Nephron progenitor cell (in vitro differentiated cells): ENCODE measurements at regions not wholly inside any gene's neighbourhood (a gene's known extent, or its start where the extent isn't known, plus 50 kb on each side); places are given as distances from the start of the nearest gene placed in this dataset.

Source experiments
- DNase-seq: peaks from one replicate; pipeline ENCODE4 v3.0.0; 2021
- H3K27ac Mint-ChIP-seq: 2 replicates; pipeline ENCODE4 v1.8.0; 2021; ENCODE audit warnings: mild to moderate bottlenecking, moderate library complexity, mixed read lengths
- H3K27me3 Mint-ChIP-seq: 2 replicates; pipeline ENCODE4 v1.8.0; 2021; ENCODE audit warnings: mild to moderate bottlenecking, low read depth, mixed read lengths; ENCODE audit not compliant: poor library complexity
- H3K36me3 Mint-ChIP-seq: 2 replicates; pipeline ENCODE4 v1.8.0; 2021; ENCODE audit warnings: low read depth, mixed read lengths
- H3K4me1 Mint-ChIP-seq: 2 replicates; pipeline ENCODE4 v1.8.0; 2021; ENCODE audit warnings: mixed read lengths
- H3K4me3 Mint-ChIP-seq: 2 replicates; pipeline ENCODE4 v1.8.0; 2021; ENCODE audit warnings: mild to moderate bottlenecking, moderate library complexity, mixed read lengths
- H3K9me3 Mint-ChIP-seq: 2 replicates; pipeline ENCODE4 v1.8.0; 2021; ENCODE audit warnings: mild to moderate bottlenecking, moderate library complexity, mixed read lengths
- CTCF ChIP-seq: fragments of 200-600 bp; sonication (generic); IDR thresholded peaks from 2 replicates; pipeline ENCODE4 v1.5.0; 2021; ENCODE audit warnings: antibody characterized with exemption

GRCh38 chr4:56219447-56219846 is 167.8 kb downstream of the AASDH start:
- Mint-ChIP-seq H3K27me3 (peaks cover 4% of the 10 kb centered on the region), H3K9me3 (peaks cover 5% of the 10 kb centered on the region), H3K27ac (no peak overlapping the region), H3K36me3 (peaks cover 79% of the 10 kb centered on the region), H3K4me3 (no peak overlapping the region), H3K4me1 (no peaks in the 10 kb centered on the region)
- no peak for DNase-seq
- TF ChIP-seq CTCF: no peak

- Mint-ChIP-seq H3K9me3 (peaks cover 5% of the 10 kb centered on the region), H3K36me3 (peaks cover 75% of the 10 kb centered on the region), H3K27me3 (peaks cover 4% of the 10 kb centered on the region), H3K4me3 (no peak overlapping the region), H3K27ac (peak overlapping the region; percentile 75), H3K4me1 (no peaks in the 10 kb centered on the region)
- TF ChIP-seq CTCF: no peak
- no peak for DNase-seq
These were observed 168.9 kb downstream of the AASDH start for GRCh38 chr4:56218230-56218895.

GRCh38 chr4:56217343-56217890 is 169.9 kb downstream of the AASDH start:
- no peaks in the 10 kb centered on the region for H3K4me1 Mint-ChIP-seq
- TF ChIP-seq CTCF: no peak
- peaks cover 4% of the 10 kb centered on the region for H3K27me3 Mint-ChIP-seq
- H3K27ac Mint-ChIP-seq: peak overlapping the region; percentile 53
- H3K36me3 Mint-ChIP-seq: peaks cover 78% of the 10 kb centered on the region
- DNase-seq: no peak
- no peak overlapping the region for H3K4me3 Mint-ChIP-seq
- peaks cover 5% of the 10 kb centered on the region for H3K9me3 Mint-ChIP-seq

- H3K4me3 Mint-ChIP-seq: no peak overlapping the region
- TF ChIP-seq CTCF: no peak
These were observed 171.4 kb downstream of the AASDH start for GRCh38 chr4:56215901-56216300.

GRCh38 chr4:56215141-56215783 is 172.0 kb downstream of the AASDH start:
- H3K4me1 Mint-ChIP-seq: no peaks in the 10 kb centered on the region
- peaks cover 4% of the 10 kb centered on the region for H3K27me3 Mint-ChIP-seq
- H3K36me3 Mint-ChIP-seq: peaks cover 78% of the 10 kb centered on the region
- no peak for TF ChIP-seq CTCF
- H3K4me3 Mint-ChIP-seq: no peak overlapping the region
- peaks cover 9% of the 10 kb centered on the region for H3K9me3 Mint-ChIP-seq
- DNase-seq: no peak
- H3K27ac Mint-ChIP-seq: no peak overlapping the region

More at GRCh38 chr4:56215901-56216300, 171.4 kb downstream of the AASDH start:
- DNase-seq: no peak
- peak overlapping the region; percentile 83 for H3K27ac Mint-ChIP-seq
- H3K9me3 Mint-ChIP-seq: peaks cover 5% of the 10 kb centered on the region
- H3K4me1 Mint-ChIP-seq: no peaks in the 10 kb centered on the region
- H3K36me3 Mint-ChIP-seq: peaks cover 78% of the 10 kb centered on the region
- H3K27me3 Mint-ChIP-seq: peaks cover 4% of the 10 kb centered on the region
